GM19468 (cell line): ENCODE measurements at regions not wholly inside any gene's neighbourhood (a gene's known extent, or its start where the extent isn't known, plus 50 kb on each side); places are given as distances from the start of the nearest gene placed in this dataset.
"Not testable (repeated sequence)": the region's sequence is repeated elsewhere in the genome, so short reads cannot be mapped to it uniquely, and the experiment has no call there.

Experiments used
- ATAC-seq: cut with Tn5 transposase; IDR thresholded peaks from one replicate; pipeline ENCODE4 v1.9.1; 2021; ENCODE audit warnings: mild to moderate bottlenecking, moderate library complexity, moderate number of reproducible peaks; ENCODE audit not compliant: unreplicated experiment; ENCODE audit errors: extremely low read depth

DNA sequence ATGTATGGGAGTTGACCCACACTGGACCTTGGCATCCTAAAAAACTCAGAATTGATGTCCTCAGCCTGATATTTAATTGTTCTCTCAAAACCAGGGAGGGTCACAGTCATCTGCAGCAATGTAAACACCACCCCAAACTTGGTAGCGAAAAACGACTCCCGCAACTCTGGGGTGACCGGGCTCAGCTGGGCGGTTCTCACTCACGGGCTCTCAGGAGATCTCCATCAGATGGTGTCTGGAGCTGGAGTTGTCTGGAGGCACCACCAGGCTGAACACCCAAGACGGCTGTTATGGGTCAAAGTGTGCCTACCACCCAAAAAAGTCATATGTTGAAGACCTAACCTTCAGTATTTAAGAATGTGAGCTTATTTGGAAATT lies 50.9 kb upstream of the NXT1 start:
- no peak for ATAC-seq

DNA sequence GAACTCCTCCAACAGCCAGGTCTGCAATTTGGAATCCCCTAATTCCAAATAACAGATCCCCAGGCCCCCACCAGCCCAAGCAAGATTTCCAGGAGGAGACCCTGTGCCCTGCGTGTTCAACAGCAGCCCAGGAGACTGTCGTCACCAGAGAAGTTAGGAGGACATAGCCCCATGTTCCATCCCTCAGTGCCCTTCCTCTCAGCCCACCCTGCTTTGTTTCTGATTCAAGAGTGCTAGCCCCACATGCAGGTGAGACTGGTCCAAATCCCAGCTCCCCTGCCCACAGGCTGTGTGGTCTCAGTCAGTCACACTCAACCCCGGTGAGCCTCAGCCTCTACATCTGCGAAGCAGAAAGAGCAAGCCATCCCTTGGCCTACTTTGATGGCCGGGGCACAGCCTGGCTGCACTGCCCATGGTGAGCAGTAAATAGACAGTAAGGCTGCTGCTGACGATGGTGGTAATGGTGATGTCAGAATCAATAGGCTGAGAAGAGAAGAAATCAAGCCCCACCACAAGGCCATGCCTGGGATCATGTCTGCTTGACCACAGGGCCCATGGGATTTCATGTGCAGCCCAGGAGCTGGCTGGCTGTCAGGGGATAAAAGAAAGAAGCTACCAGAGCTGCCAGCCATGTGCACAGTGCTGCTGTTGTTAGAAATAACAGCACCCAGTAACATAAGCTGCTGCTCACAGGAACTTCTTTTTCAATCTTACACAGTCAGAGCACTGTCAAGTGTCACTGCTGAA lies 51.5 kb upstream of the NXT1 start:
- ATAC-seq, result no peak

GRCh38 chr20:23298155-23298554 lies 52.4 kb upstream of the NXT1 start:
- ATAC-seq, result no peak

DNA sequence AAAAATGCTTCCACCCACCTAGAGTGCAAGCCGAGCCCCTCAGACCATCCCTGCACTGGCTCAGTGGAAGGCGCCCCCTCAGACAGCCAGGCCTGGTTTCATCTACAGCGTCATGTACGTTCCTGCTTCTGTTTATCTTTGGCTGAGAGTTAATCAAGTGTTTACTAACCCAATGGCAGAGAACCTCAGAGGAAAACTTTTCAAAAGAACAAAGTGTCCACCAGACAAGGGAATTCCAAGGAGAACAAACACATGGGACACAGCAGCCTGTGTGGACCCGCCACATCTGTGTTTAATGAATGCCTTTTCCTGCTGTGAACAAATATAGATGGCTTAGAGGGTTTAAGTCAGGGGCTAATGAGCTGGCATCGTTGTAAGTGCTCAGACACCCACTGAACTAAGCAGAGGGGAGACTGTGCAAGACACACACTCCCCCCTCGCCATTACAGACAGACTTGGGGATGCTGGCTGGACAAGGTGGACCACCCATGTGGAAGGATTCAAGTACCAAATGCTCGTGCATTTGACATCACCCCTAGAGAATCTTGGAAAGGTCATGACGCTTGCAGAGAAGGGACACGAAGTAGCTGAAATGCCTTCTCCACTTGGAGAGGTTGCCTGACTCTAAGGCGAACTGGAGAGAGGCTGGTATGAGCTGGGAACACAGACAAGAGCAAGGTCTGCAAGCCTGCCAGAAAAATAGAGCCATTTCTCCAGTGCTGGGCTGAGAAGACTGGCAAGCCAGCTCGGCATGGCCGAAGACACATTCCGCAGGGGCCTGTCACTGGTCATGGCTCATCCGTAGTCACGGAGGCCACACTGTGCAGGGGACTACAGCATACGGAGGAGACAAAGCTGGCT lies 53.5 kb upstream of the NXT1 start:
- no peak for ATAC-seq

DNA sequence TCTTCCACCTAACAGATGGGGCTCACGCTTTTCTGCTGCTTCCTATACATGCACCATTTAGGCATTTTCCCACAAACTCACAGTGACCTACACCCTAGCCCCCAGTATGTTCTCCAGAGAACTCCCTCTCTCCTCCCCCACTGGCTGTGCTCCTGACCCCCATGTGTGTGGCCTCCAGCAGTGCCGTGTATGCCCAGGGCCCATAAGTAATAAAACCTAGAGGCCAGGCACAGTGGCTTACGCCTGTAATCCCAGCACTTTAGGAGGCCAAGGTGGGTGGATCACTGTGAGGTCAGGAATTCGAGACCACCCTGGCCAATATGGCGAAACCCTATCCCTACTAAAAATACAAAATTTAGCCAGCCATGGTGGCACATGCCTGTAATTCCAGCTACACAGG lies 54.7 kb upstream of the NXT1 start:
- no peak for ATAC-seq

GRCh38 chr20:23294671-23295070 lies 55.9 kb upstream of the NXT1 start:
- ATAC-seq, result no peak

GRCh38 chr20:23294166-23294565 lies 56.4 kb upstream of the NXT1 start:
- no peak for ATAC-seq

GRCh38 chr20:23293689-23294088 lies 56.9 kb upstream of the NXT1 start:
- no peak for ATAC-seq

GRCh38 chr20:23292311-23292710 lies 58.3 kb upstream of the NXT1 start:
- ATAC-seq, result not testable (repeated sequence)

- no peak for ATAC-seq
These were observed 58.9 kb upstream of the NXT1 start for GRCh38 chr20:23291575-23292240.

GRCh38 chr20:23290761-23291574 lies 59.6 kb upstream of the NXT1 start:
- ATAC-seq, result no peak

DNA sequence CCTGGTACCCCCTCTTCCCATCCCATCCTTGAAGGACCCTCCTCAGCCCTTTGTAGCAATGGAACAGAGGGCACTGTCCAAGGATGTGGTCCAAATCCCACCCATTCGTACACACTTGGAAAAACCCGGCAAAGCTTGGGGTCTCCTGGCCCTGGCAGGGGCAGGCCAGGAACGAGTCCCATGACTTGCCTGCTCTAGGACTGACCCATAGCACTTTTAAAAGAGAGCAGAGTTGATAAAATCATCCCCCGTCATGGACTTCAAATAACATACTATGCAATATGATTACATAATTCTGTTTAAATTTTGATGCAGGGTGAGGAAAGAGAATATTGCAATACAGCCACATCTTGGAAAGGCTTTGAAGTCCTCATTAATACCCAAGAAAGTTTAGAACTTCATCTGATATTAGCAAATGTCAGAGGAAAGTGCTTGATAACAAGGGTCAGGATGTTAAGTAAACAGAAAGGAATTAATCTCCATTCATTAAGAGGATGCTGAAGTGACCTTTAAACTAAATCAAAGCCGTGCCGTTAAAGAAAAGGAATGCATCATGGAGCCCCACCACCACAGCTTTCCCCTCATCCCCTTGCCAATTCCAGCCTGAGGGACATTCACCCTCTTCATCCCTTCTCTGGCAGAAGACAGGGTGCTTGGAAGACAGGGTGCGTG lies 60.7 kb upstream of the NXT1 start:
- ATAC-seq, result no peak

DNA sequence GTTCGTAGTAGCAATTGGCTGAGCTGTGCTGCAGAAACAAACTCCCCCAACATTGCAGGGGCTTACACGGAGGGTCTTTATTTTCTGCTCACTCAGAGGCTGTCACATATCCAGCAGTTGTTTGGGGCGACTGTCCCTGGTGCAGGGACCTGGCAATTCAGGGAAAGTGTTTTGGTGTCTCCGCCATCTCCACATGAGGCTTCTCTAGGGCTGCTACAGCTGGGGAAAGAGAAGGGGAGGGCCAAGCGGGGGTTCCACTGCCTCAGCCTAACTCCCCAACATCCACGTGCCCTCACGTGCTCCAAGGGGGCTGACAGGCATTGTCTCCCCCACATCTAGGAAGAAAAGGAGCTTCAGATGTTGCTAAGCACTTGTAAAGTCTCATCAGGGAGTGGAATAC lies 61.3 kb upstream of the NXT1 start:
- ATAC-seq, result no peak

DNA sequence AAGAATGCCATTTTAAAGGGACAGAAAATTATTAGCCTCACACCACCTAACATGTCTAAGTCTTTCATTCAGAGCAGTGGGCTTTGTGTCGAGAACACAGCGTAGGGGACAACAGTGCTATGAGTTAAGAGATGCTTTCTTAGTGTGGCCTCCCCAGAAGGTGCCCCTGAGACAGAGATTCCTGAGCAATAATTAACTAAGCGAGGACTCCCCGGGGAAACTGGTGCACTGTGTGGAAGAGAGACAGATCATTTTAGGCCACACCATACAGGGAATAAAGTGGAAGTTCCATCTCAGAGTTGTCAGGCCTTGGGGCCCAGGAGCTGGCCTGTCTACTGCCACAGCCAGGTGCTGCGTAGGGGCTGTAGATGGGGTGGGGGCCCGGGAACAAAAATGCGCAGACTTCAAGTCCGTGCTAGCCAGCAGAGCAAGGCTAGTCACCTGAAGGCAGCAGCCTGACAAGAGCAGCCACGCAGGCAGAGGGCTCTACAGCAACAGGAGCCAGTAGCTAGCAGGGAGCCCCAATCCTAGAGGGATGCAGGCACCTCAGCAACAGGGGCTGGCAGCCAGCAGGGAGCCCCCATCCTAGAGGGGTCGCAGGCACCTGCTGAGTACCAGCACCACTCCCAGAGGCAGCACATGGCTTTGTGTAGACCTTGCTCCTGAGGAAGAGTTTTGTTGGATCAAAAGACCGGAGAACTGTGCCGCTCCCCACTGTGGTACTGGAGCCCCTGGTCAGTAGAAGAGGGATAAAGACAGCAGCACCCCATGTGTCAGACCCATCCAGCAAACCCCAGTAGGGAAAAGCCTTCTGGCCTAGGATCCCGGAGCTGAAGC lies 63.0 kb upstream of the NXT1 start:
- no peak for ATAC-seq

GRCh38 chr20:23286346-23286745 lies 64.2 kb upstream of the NXT1 start:
- ATAC-seq, result no peak

DNA sequence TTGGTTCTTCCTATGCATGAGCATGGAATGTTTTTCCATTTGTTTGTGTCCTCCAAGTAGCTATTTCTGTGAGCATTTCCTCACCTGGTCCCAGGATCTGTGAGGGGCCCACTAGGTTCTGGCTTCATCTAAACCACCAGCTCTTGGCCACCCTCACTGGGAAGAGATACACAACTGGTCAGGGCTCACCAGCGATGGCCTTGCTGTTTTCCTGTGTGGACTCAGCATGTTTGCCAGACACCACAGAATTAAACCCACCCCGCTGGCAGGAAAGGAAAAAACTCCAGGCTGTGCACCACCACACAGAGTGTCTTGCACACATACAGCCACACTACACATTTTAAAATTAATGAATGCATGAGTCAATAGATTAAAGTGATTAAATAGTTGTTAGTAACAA lies 65.1 kb upstream of the NXT1 start:
- no peak for ATAC-seq

- ATAC-seq, result no peak
These were observed 66.6 kb upstream of the NXT1 start for GRCh38 chr20:23284009-23284408.

GRCh38 chr20:23283096-23283850 lies 67.3 kb upstream of the NXT1 start:
- no peak for ATAC-seq
